SKM-1 (cell line): ENCODE measurements at regions not wholly inside any gene's neighbourhood (a gene's known extent, or its start where the extent isn't known, plus 50 kb on each side); places are given as distances from the start of the nearest gene placed in this dataset.

Source experiments
- DNase-seq: peaks from one replicate; lab custom pipeline; 2025; ENCODE audit not compliant: unreplicated experiment; lab: John Stamatoyannopoulos, UW

GRCh38 chr11:19520681-19521080 lies 192.0 kb upstream of the NAV2 start:
- DNase-seq, result no peak

GRCh38 chr11:19519912-19520641 lies 192.6 kb upstream of the NAV2 start:
- DNase-seq, result no peak

- DNase-seq, result no peak
Measured at GRCh38 chr11:19519353-19519752, 193.3 kb upstream of the NAV2 start.

GRCh38 chr11:19513253-19513652 lies 199.4 kb upstream of the NAV2 start:
- DNase-seq, result no peak

- DNase-seq, result no peak
Measured at GRCh38 chr11:19512618-19513017, 200.0 kb upstream of the NAV2 start.

- no peak for DNase-seq
Measured at GRCh38 chr11:19511413-19512183, 201.0 kb upstream of the NAV2 start.

GRCh38 chr11:19511066-19511412 lies 201.6 kb upstream of the NAV2 start:
- no peak for DNase-seq

GRCh38 chr11:19510468-19510867 lies 202.2 kb upstream of the NAV2 start:
- DNase-seq, result no peak

GRCh38 chr11:19509215-19509614 lies 203.4 kb upstream of the NAV2 start:
- no peak for DNase-seq

- no peak for DNase-seq
Measured at GRCh38 chr11:19508165-19508564, 204.5 kb upstream of the NAV2 start.

- no peak for DNase-seq
Measured at GRCh38 chr11:19506816-19507486, 205.7 kb upstream of the NAV2 start.

- no peak for DNase-seq
Measured at GRCh38 chr11:19502691-19503253, 209.9 kb upstream of the NAV2 start.

- DNase-seq, result no peak
Measured at GRCh38 chr11:19501631-19502030, 211.0 kb upstream of the NAV2 start.

GRCh38 chr11:19499999-19500398 lies 212.6 kb upstream of the NAV2 start:
- DNase-seq, result no peak

GRCh38 chr11:19499026-19499669 lies 213.5 kb upstream of the NAV2 start:
- no peak for DNase-seq

- DNase-seq, result no peak
Measured at GRCh38 chr11:19493446-19494213, 219.0 kb upstream of the NAV2 start.

GRCh38 chr11:19482319-19483100 lies 230.1 kb upstream of the NAV2 start:
- DNase-seq, result no peak

GRCh38 chr11:19480540-19480939 lies 232.1 kb upstream of the NAV2 start:
- no peak for DNase-seq

- DNase-seq, result no peak
Measured at GRCh38 chr11:19478891-19479290, 233.7 kb upstream of the NAV2 start.
